Ascending aorta (tissue), 2 donors: ENCODE measurements at regions not wholly inside any gene's neighbourhood (a gene's known extent, or its start where the extent isn't known, plus 50 kb on each side); places are given as distances from the start of the nearest gene placed in this dataset.

ENCODE experiments used
- DNase-seq, 2 donors: peaks; one replicate each; pipeline ENCODE4 v3.0.0-alpha.2; 2019; ENCODE audit warnings: low spot score in 2 of 2
- H3K27ac ChIP-seq, 2 donors: fragments of 200-600 bp; sonication (generic); one replicate each; pipeline ENCODE4 v1.5.1; 2016 to 2017; ENCODE audit warnings: mild to moderate bottlenecking in 1 of 2
- H3K27me3 ChIP-seq: fragments of 200-600 bp; sonication (generic); one replicate; pipeline ENCODE4 v1.5.1; 2017
- H3K36me3 ChIP-seq, 2 donors: fragments of 200-600 bp; sonication (generic); one replicate each; pipeline ENCODE4 v1.5.1; 2016
- H3K4me1 ChIP-seq, 2 donors: fragments of 200-600 bp; sonication (generic); one replicate each; pipeline ENCODE4 v1.5.1; 2016 to 2017; ENCODE audit warnings: mild to moderate bottlenecking in 1 of 2
- H3K4me3 ChIP-seq, 2 donors: fragments of 200-600 bp; sonication (generic); one replicate each; pipeline ENCODE4 v1.5.1; 2016 to 2017; ENCODE audit warnings: mild to moderate bottlenecking in 1 of 2
- H3K9me3 ChIP-seq, 2 donors: fragments of 200-600 bp; sonication (generic); one replicate each; pipeline ENCODE4 v1.5.1; 2016
- intact Hi-C: fragments of 100-400 bp; cut with DNase I; formaldehyde crosslinking; loops from one replicate; pipeline ENCODE4 v1.15.1; 2023
- TF ChIP-seq, protein P1 (sequence below), 3 experiments: fragments of 200-600 bp in 2 of 3; fragments of 450-650 bp in 1 of 3; sonication (generic) in 2 of 3; IDR thresholded peaks; one replicate each; pipeline ENCODE4 v1.5.1; 2016 to 2019; ENCODE audit warnings: antibody characterized with exemption in 3 of 3, mild to moderate bottlenecking in 1 of 3, moderate library complexity in 1 of 3

DNA sequence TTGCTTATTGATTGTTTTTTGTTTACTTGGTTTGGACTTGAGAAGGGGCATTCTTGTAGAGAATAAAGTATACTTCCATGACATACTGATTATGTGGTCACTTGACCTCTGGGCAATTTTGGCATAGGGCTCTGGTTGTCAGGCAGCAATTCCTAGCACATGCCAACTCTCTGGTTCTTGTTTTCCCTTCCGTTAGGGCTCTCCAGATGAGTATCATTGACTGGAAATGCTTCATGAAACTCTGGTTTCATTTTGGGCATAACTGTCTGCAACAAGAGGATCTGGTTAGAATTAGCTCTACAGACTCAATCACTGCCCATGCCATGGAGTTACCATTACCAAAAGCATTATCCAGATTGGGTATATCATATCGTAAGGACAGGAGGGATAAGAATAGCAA is 1057.9 kb downstream of the FAT4 start:
- DNase-seq = no peak
- intact Hi-C loops = no loop called here
- Histone ChIP-seq H3K27ac (no peak overlapping the region), H3K27me3 (no peaks in the 10 kb centered on the region), H3K9me3 (no peaks in the 10 kb centered on the region), H3K4me1 (no peaks in the 10 kb centered on the region), H3K4me3 (no peak overlapping the region), H3K36me3 (no peaks in the 10 kb centered on the region)
- TF ChIP-seq, protein P1, sequence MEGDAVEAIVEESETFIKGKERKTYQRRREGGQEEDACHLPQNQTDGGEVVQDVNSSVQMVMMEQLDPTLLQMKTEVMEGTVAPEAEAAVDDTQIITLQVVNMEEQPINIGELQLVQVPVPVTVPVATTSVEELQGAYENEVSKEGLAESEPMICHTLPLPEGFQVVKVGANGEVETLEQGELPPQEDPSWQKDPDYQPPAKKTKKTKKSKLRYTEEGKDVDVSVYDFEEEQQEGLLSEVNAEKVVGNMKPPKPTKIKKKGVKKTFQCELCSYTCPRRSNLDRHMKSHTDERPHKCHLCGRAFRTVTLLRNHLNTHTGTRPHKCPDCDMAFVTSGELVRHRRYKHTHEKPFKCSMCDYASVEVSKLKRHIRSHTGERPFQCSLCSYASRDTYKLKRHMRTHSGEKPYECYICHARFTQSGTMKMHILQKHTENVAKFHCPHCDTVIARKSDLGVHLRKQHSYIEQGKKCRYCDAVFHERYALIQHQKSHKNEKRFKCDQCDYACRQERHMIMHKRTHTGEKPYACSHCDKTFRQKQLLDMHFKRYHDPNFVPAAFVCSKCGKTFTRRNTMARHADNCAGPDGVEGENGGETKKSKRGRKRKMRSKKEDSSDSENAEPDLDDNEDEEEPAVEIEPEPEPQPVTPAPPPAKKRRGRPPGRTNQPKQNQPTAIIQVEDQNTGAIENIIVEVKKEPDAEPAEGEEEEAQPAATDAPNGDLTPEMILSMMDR (IDR thresholded peaks at IDR 0.05) = no peak

DNA sequence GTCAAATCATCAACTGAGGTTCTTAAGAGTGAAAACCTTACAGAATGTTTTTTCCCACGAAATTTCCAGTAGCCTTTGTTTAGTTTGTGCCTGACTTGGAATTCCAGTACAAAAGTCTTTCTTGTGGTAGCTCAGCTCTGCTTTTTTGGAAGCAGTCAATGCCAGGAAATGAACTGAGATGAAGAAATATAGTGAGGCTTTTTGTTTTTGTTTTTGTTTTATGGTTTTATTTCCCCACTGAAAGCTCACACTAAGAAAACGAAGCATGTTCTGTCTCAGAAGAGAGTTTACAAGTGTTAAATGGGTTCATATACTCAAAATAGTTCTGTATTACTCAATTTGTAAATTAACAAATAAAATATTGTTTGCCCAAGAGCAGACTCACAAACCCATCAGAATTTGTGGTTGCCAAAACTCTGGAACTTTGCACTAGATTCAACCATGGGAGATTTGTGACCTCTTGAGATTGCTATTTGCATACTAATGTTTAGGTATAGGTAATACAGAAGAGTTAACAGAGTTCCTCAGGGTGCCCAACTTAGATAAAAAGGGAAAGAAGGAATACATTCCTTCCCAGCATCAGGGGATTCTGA is 1060.8 kb downstream of the FAT4 start:
- intact Hi-C loops = no loop called here
- Histone ChIP-seq H3K4me1 (no peaks in the 10 kb centered on the region), H3K9me3 (no peaks in the 10 kb centered on the region), H3K36me3 (no peaks in the 10 kb centered on the region), H3K4me3 (no peak overlapping the region), H3K27ac (peak overlapping the region in 1 of 2 donors; percentile 15), H3K27me3 (no peaks in the 10 kb centered on the region)
- TF ChIP-seq, protein P1 (IDR thresholded peaks at IDR 0.05) = no peak
- no peak for DNase-seq

DNA sequence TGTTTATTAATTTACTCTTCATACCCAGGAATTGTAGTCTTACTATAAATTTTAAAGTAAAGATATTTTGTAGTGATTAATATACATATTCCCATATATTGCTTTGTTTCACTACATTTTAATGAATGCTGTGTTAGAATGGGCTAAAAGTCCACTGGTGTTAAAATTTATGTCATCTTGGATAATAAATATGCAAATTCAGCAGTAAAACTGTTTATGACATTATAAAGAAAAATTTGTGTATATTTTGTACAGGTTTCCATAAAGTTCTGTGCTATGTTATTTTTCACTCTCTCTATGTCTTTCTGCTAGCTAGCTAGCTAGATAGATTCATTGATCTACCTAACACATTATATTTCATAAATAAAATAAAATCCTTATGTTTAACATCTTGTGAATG is 1071.2 kb downstream of the FAT4 start:
- Histone ChIP-seq H3K36me3 (no peaks in the 10 kb centered on the region), H3K4me1 (no peaks in the 10 kb centered on the region), H3K9me3 (no peaks in the 10 kb centered on the region), H3K27me3 (no peaks in the 10 kb centered on the region), H3K27ac (no peak overlapping the region), H3K4me3 (no peak overlapping the region)
- intact Hi-C loops = no loop called here
- no peak for DNase-seq
- TF ChIP-seq, protein P1 (IDR thresholded peaks at IDR 0.05) = no peak

DNA sequence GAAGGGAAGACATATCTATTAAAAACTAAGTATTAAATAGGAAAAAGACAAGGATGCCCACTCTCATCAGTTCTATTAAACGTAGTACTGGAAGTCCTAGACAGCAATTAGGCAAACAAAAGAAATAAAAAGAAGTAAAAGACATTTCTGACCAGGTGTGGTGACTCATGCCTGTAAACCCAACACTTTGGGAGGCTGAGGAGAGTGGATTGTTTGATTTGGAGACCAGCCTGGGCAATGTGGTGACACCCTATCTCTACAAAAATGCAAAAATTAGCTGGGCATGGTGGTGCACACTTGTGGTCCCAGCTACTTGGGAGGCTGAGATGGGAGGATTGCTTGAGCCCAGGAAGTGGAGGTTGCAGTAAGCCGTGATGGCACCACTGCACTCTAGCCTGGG is 1071.8 kb downstream of the FAT4 start:
- no peak for DNase-seq
- Histone ChIP-seq H3K36me3 (no peaks in the 10 kb centered on the region), H3K9me3 (no peaks in the 10 kb centered on the region), H3K27me3 (no peaks in the 10 kb centered on the region), H3K4me3 (no peak overlapping the region), H3K4me1 (no peaks in the 10 kb centered on the region), H3K27ac (no peak overlapping the region)
- intact Hi-C loops = no loop called here
- TF ChIP-seq, protein P1 (IDR thresholded peaks at IDR 0.05) = no peak

DNA sequence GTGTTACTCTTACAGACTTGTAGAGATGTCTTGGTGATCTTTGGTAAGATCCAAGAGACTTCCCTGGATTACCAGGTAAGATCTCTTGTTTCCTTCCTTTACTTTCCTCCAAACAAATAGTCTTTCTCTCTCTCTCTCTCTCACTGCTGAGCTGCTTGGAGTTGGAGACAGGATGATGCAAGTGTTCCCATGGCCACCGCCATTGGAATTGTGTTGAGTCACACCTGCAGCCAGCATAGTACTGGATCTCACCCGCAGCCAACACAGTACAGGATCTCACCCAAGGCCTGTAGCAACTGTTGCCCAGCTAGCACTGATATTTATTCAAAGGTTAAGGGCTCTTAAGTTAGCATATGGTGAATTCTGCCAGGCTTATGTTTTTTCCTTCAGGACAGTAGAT is 1080.9 kb downstream of the FAT4 start:
- DNase-seq = no peak
- Histone ChIP-seq H3K27ac (no peak overlapping the region), H3K36me3 (no peaks in the 10 kb centered on the region), H3K4me1 (no peaks in the 10 kb centered on the region), H3K9me3 (no peaks in the 10 kb centered on the region), H3K4me3 (no peak overlapping the region), H3K27me3 (no peaks in the 10 kb centered on the region)
- intact Hi-C loops = no loop called here
- TF ChIP-seq, protein P1 (IDR thresholded peaks at IDR 0.05) = no peak

DNA sequence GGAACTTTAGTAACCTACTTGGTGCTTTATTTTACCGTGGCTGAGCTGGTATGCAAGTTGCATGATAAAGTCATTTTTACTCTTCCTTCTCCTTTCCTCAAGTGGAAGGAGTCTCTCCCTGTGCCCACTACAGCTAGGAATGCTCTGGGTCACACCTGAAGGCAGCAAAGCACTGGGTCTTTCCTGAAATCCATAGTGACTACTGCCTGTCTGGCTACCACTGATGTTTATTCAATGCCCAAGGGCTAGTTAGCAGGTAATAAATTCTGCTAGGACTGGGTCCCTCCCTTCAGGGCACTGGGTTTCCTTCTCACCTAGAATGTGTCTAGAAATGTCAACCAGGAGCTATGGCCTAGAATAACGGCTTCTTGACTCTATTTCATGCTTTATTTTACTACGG is 1081.4 kb downstream of the FAT4 start:
- Histone ChIP-seq H3K4me3 (no peak overlapping the region), H3K36me3 (no peaks in the 10 kb centered on the region), H3K4me1 (no peaks in the 10 kb centered on the region), H3K9me3 (no peaks in the 10 kb centered on the region), H3K27ac (no peak overlapping the region), H3K27me3 (no peaks in the 10 kb centered on the region)
- intact Hi-C loops = no loop called here
- TF ChIP-seq, protein P1 (IDR thresholded peaks at IDR 0.05) = no peak
- no peak for DNase-seq
